ENCODE measurements at regions not wholly inside any gene's neighbourhood (a gene's known extent, or its start where the extent isn't known, plus 50 kb on each side); places are given as distances from the start of the nearest gene placed in this dataset.
"Not testable (repeated sequence)": the region's sequence is repeated elsewhere in the genome, so short reads cannot be mapped to it uniquely, and the experiment has no call there.

GRCh38 chr2:16756831-16757644 lies 91.4 kb upstream of the CYRIA start:
- POLR2A ChIA-PET (ENCODE audit: low non-redundant PET), result no interaction called here

GRCh38 chr2:16755442-16755841 lies 89.8 kb upstream of the CYRIA start:
- CTCF ChIA-PET, result interaction anchor here (0.6 to 3.0 kb wide), 3 partner anchors 137 to 142 kb away, joined by 5 to 36 read pairs (median 6); no protein-coding TSS in a partner anchor
- no peak overlapping the region for H3K27ac ChIP-seq
- TF ChIP-seq CTCF (conservative IDR thresholded peaks at IDR 0.05; ENCODE audit: low read depth), result no peak

More at GRCh38 chr2:16756831-16757644, 91.4 kb upstream of the CYRIA start:
- H3K27ac ChIP-seq, result no peak overlapping the region
- CTCF ChIA-PET, result interaction anchor here (0.5 to 3.0 kb wide), 20 partner anchors 11 to 1841 kb away, joined by 3 to 36 read pairs (median 4); no protein-coding TSS in a partner anchor
- peak; percentile 81 for TF ChIP-seq CTCF (conservative IDR thresholded peaks at IDR 0.05; ENCODE audit: low read depth)
- peak; percentile 70 for DNase-seq (ENCODE audit: low spot score)

GRCh38 chr2:16753025-16753424 lies 87.4 kb upstream of the CYRIA start:
- CTCF ChIA-PET, result interaction anchor here (0.6 to 1.7 kb wide), 2 partner anchors 134 to 136 kb away, joined by 3 read pairs; no protein-coding TSS in a partner anchor
- POLR2A ChIA-PET (ENCODE audit: low non-redundant PET); H3K27ac ChIP-seq; DNase-seq (ENCODE audit: low spot score): not testable (repeated sequence)

More at GRCh38 chr2:16755442-16755841, 89.8 kb upstream of the CYRIA start:
- POLR2A ChIA-PET (ENCODE audit: low non-redundant PET), result no interaction called here
- no peak for DNase-seq (ENCODE audit: low spot score)

GRCh38 chr2:16750925-16751214 lies 85.2 kb upstream of the CYRIA start:
- DNase-seq (ENCODE audit: low spot score); H3K27ac ChIP-seq; CTCF ChIA-PET; POLR2A ChIA-PET (ENCODE audit: low non-redundant PET): not testable (repeated sequence)

- ChIA-PET CTCF (no interaction called here), POLR2A (ENCODE audit: low non-redundant PET) (no interaction called here)
- no peak overlapping the region for H3K27ac ChIP-seq
- DNase-seq (ENCODE audit: low spot score), result no peak
- no peak for TF ChIP-seq CTCF (conservative IDR thresholded peaks at IDR 0.05; ENCODE audit: low read depth)
Observed at GRCh38 chr2:16750175-16750924, 84.7 kb upstream of the CYRIA start.

GRCh38 chr2:16748511-16749266 lies 83.1 kb upstream of the CYRIA start:
- POLR2A ChIA-PET (ENCODE audit: low non-redundant PET); DNase-seq (ENCODE audit: low spot score); CTCF ChIA-PET; H3K27ac ChIP-seq: not testable (repeated sequence)

- POLR2A ChIA-PET (ENCODE audit: low non-redundant PET), result no interaction called here
- no peak for TF ChIP-seq CTCF (conservative IDR thresholded peaks at IDR 0.05; ENCODE audit: low read depth)
- no peak for DNase-seq (ENCODE audit: low spot score)
- H3K27ac ChIP-seq, result no peak overlapping the region
- CTCF ChIA-PET, result no interaction called here
Observed at GRCh38 chr2:16747689-16748088, 82.1 kb upstream of the CYRIA start.
